GM12878 (cell line): ENCODE measurements at regions not wholly inside any gene's neighbourhood (a gene's known extent, or its start where the extent isn't known, plus 50 kb on each side); places are given as distances from the start of the nearest gene placed in this dataset.

Experiments used
- ATAC-seq: fragments of 200-7000 bp; cut with Tn5 transposase; 3 replicates; pipeline ENCODE4 v1.9.1; 2020; ENCODE audit warnings: mild to moderate bottlenecking, moderate library complexity
- BruUV-seq: library from RNA; stranded (reverse); fragments of 400-500 nt; replicated peaks from 2 replicates; lab custom pipeline; 2021; lab: Mats Ljungman, UMichigan
- CTCF ChIA-PET: fragments of 300-600 bp; sonication (Branson Sonifier 250); formaldehyde crosslinking; extraction: SDS; loops from one replicate; lab custom pipeline; 2021; ENCODE audit warnings: inconsistent platforms; lab: Yijun Ruan, JAX
- POLR2A ChIA-PET: fragments of 350-600 bp; formaldehyde crosslinking; extraction: SDS; loops from one replicate; lab custom pipeline; 2021; ENCODE audit warnings: inconsistent platforms; lab: Charles Lee
- RAD21 ChIA-PET: fragments of 300-600 bp; sonication (Branson Sonifier 250); formaldehyde crosslinking; loops from one replicate; lab custom pipeline; 2023; ENCODE audit warnings: antibody characterized with exemption; ENCODE audit not compliant: unreplicated experiment; lab: Charles Lee
- SMC1A ChIA-PET: fragments of 300-600 bp; sonication (Branson Sonifier 250); formaldehyde crosslinking; loops from one replicate; lab custom pipeline; 2023; ENCODE audit not compliant: unreplicated experiment, uncharacterized antibody; lab: Charles Lee
- DNase-seq: peaks from one replicate; pipeline ENCODE4 v3.0.0-alpha.2; 2011; ENCODE audit warnings: low read depth, low spot score
- FAIRE-seq: peaks from 3 replicates; lab custom pipeline; 2011; peaks lifted over from hg19 to GRCh38; lab: Jason Lieb, UNC
- H2AFZ ChIP-seq: 2 replicates; pipeline ENCODE4 v1.6.0; 2011; ENCODE audit warnings: low read depth, low read length, control low read depth; ENCODE audit not compliant: control insufficient read depth
- H3K27ac ChIP-seq: 2 replicates; pipeline ENCODE4 v1.5.1; 2011; ENCODE audit warnings: control low read depth; ENCODE audit not compliant: control insufficient read depth, insufficient read depth
- H3K27me3 ChIP-seq, 2 experiments: replicated peaks in 1 of 2; 2 replicates each; pipeline versions ENCODE4 v1.6.0 to v1.6.1; 2011; ENCODE audit warnings: low read length in 1 of 2; ENCODE audit not compliant: control insufficient read depth in 2 of 2, insufficient read depth in 2 of 2
- H3K36me3 ChIP-seq, 2 experiments: 2 replicates each; pipeline ENCODE4 v1.5.1; 2011; ENCODE audit warnings: low read length in 1 of 2; ENCODE audit not compliant: control insufficient read depth in 2 of 2, insufficient read depth in 2 of 2
- H3K4me1 ChIP-seq: 2 replicates; pipeline ENCODE4 v1.6.1; 2011; ENCODE audit warnings: mild to moderate bottlenecking, low read length, moderate library complexity, mixed read lengths; ENCODE audit not compliant: control insufficient read depth, insufficient read depth
- H3K4me2 ChIP-seq: 2 replicates; pipeline ENCODE4 v1.6.0; 2011; ENCODE audit warnings: control low read depth; ENCODE audit not compliant: control insufficient read depth, insufficient read depth
- H3K4me3 ChIP-seq: fragments of 200-600 bp; sonication (generic); 2 replicates; pipeline ENCODE4 v1.5.1; 2016
- H3K79me2 ChIP-seq: 2 replicates; pipeline ENCODE4 v1.6.0; 2011; ENCODE audit warnings: low read length; ENCODE audit not compliant: control insufficient read depth, insufficient read depth
- H3K9ac ChIP-seq: 2 replicates; pipeline ENCODE4 v1.8.0; 2011; ENCODE audit warnings: low read length, control low read depth, mixed read lengths; ENCODE audit not compliant: control insufficient read depth, insufficient read depth
- H3K9me3 ChIP-seq: replicated peaks from 3 replicates; pipeline ENCODE4 v1.5.1; 2011; ENCODE audit warnings: mild to moderate bottlenecking, low read length; ENCODE audit not compliant: control insufficient read depth, insufficient read depth
- H4K20me1 ChIP-seq: 2 replicates; pipeline ENCODE4 v1.6.0; 2011; ENCODE audit not compliant: control insufficient read depth, insufficient read depth
- ATF2 ChIP-seq: IDR thresholded peaks from 2 replicates; pipeline ENCODE4 v1.6.1; 2012; ENCODE audit warnings: low read length, inconsistent platforms
- GABPA ChIP-seq: IDR thresholded peaks from 2 replicates; pipeline ENCODE4 v1.6.1; 2014; ENCODE audit warnings: antibody characterized with exemption, low read depth, mild to moderate bottlenecking, inconsistent platforms
- JUNB ChIP-seq: IDR thresholded peaks from 2 replicates; pipeline ENCODE4 v1.6.1; 2016; ENCODE audit warnings: antibody characterized with exemption, mild to moderate bottlenecking
- NR2C1 ChIP-seq: fragments of 450-650 bp; IDR thresholded peaks from 2 replicates; pipeline ENCODE4 v1.6.1; 2017; ENCODE audit warnings: antibody characterized with exemption, mild to moderate bottlenecking, moderate library complexity
- NR2F1 ChIP-seq: fragments of 450-650 bp; conservative IDR thresholded peaks from 2 replicates; pipeline ENCODE4 v1.6.1; 2017; ENCODE audit warnings: mild to moderate bottlenecking
- RAD21 ChIP-seq: IDR thresholded peaks from 2 replicates; pipeline ENCODE4 v1.6.1; 2011; ENCODE audit warnings: mild to moderate bottlenecking, low read depth, low read length, moderate library complexity; ENCODE audit not compliant: insufficient read depth
- RBBP5 ChIP-seq: fragments of 200-600 bp; sonication (generic); conservative IDR thresholded peaks from 2 replicates; pipeline ENCODE4 v1.6.1; 2016
- SUPT20H ChIP-seq: IDR thresholded peaks from 2 replicates; pipeline ENCODE4 v1.6.1; 2011; ENCODE audit warnings: low read depth, mild to moderate bottlenecking, low read length, moderate library complexity, borderline replicate concordance; ENCODE audit not compliant: control insufficient read depth
- USF2 ChIP-seq: IDR thresholded peaks from 2 replicates; pipeline ENCODE4 v1.6.1; 2011; ENCODE audit warnings: low read depth, low read length, improper control_type of control experiment, borderline replicate concordance
- WRNIP1 ChIP-seq: IDR thresholded peaks from 2 replicates; pipeline ENCODE4 v1.6.1; 2011; ENCODE audit warnings: low read depth, low read length, improper control_type of control experiment, borderline replicate concordance
- WGBS: methylation state at CpG from one replicate; pipeline ENCODE4 v1.1.6; 2016; ENCODE audit warnings: low lambda C conversion rate; ENCODE audit not compliant: insufficient replicate concordance, insufficient coverage; ENCODE audit errors: missing lambda C conversion rate; 5-methylcytosine and 5-hydroxymethylcytosine counted together
- in situ Hi-C: fragments of 300-500 bp; cut with MboI; formaldehyde crosslinking; loops from 9 replicates; pipeline ENCODE4 v1.14.3; 2018; ENCODE audit warnings: mixed read lengths
- intact Hi-C: fragments of 100-400 bp; cut with micrococcal nuclease; formaldehyde crosslinking; loops from one replicate; pipeline ENCODE4 v1.14.2; 2022; ENCODE audit not compliant: unreplicated experiment

GRCh38 chr2:143907801-143908200 lies 612.1 kb downstream of the ZEB2 start:
- ATAC-seq (no peak), FAIRE-seq (no peak), DNase-seq (no peak)
- H4K20me1 ChIP-seq, result no peaks in the 10 kb centered on the region
- ChIA-PET POLR2A (interaction anchor here (0.7 kb wide), 1 partner anchor 168 kb away, joined by 8 read pairs; no protein-coding TSS in a partner anchor), CTCF (no interaction called here), SMC1A (interaction anchor here (1.3 to 2.4 kb wide), 2 partner anchors 16 to 19 kb away, joined by 3 to 7 read pairs; no protein-coding TSS in a partner anchor), RAD21 (interaction anchor here (0.7 kb wide), 1 partner anchor 8 kb away, joined by 4 read pairs; no protein-coding TSS in a partner anchor)
- 46% methylated on average over 7 of the region's 7 CpGs for WGBS
- no peak overlapping the region for H2AFZ ChIP-seq
- no peaks in the 10 kb centered on the region for H3K27me3 ChIP-seq
- no peaks in the 10 kb centered on the region for H3K36me3 ChIP-seq
- no peaks in the 10 kb centered on the region for H3K4me1 ChIP-seq
- BruUV-seq, result no TSS peak
- H3K4me2 ChIP-seq, result no peak overlapping the region
- H3K27ac ChIP-seq, result no peak overlapping the region
- H3K79me2 ChIP-seq, result no peaks in the 10 kb centered on the region
- TF ChIP-seq RBBP5, result no peak
- no peak for TF ChIP-seq SUPT20H
- no peak for TF ChIP-seq WRNIP1
- TF ChIP-seq JUNB, result no peak
- no peak for TF ChIP-seq USF2
- no peak for TF ChIP-seq ATF2
- TF ChIP-seq NR2C1, result no peak
- no peak for TF ChIP-seq RAD21
- no peak for TF ChIP-seq GABPA
- TF ChIP-seq NR2F1, result no peak
- H3K9ac ChIP-seq, result no peak overlapping the region
- intact Hi-C loops (no loop called here), in situ Hi-C loops (no loop called here)
- H3K4me3 ChIP-seq, result no peak overlapping the region
- H3K9me3 ChIP-seq, result no peaks in the 10 kb centered on the region
